Activated CD8-positive, alpha-beta memory T cell treated with anti-CD3 and anti-CD28 coated beads, Interleukin-2, amount 10 ng/mL, durations not matched to agents 7 days and 5 days (primary cell): ENCODE measurements at regions not wholly inside any gene's neighbourhood (a gene's known extent, or its start where the extent isn't known, plus 50 kb on each side); places are given as distances from the start of the nearest gene placed in this dataset.

Source experiments
- ATAC-seq: fragments of 150-1000 bp; cut with Tn5 transposase; one replicate; pipeline ENCODE4 v1.10.0; 2021; ENCODE audit warnings: moderate library complexity
- CTCF ChIA-PET: fragments of 350-600 bp; sonication (Branson Sonifier 250); formaldehyde crosslinking; loops from one replicate; lab custom pipeline; 2021; ENCODE audit warnings: antibody characterized with exemption; lab: Charles Lee
- DNase-seq: peaks from one replicate; pipeline ENCODE4 v3.0.0-alpha.2; 2020
- H3K27ac Mint-ChIP-seq: one replicate; pipeline ENCODE4 v1.8.0; 2021; ENCODE audit warnings: mild to moderate bottlenecking, mixed read lengths
- H3K27me3 Mint-ChIP-seq: one replicate; pipeline ENCODE4 v1.8.0; 2021; ENCODE audit warnings: mixed read lengths
- H3K36me3 Mint-ChIP-seq: one replicate; pipeline ENCODE4 v1.8.0; 2021; ENCODE audit warnings: mild to moderate bottlenecking, mixed read lengths
- H3K4me1 Mint-ChIP-seq: one replicate; pipeline ENCODE4 v1.8.0; 2021; ENCODE audit warnings: mixed read lengths
- H3K4me3 Mint-ChIP-seq: one replicate; pipeline ENCODE4 v1.8.0; 2021; ENCODE audit warnings: mild to moderate bottlenecking, moderate library complexity, mixed read lengths
- H3K9me3 Mint-ChIP-seq: one replicate; pipeline ENCODE4 v1.8.0; 2022; ENCODE audit warnings: low read depth, mixed read lengths

GRCh38 chr4:180741703-180742102 lies 1501.5 kb upstream of the TENM3 start:
- ATAC-seq (no peak), DNase-seq (no peak)
- H3K36me3 Mint-ChIP-seq: no peaks in the 10 kb centered on the region
- no peaks in the 10 kb centered on the region for H3K9me3 Mint-ChIP-seq
- H3K4me1 Mint-ChIP-seq: no peaks in the 10 kb centered on the region
- no peak overlapping the region for H3K27ac Mint-ChIP-seq
- H3K4me3 Mint-ChIP-seq: no peak overlapping the region
- CTCF ChIA-PET: no interaction called here
- H3K27me3 Mint-ChIP-seq: no peaks in the 10 kb centered on the region

- no peaks in the 10 kb centered on the region for H3K27me3 Mint-ChIP-seq
- no peak for ATAC-seq
- no peaks in the 10 kb centered on the region for H3K9me3 Mint-ChIP-seq
- H3K4me1 Mint-ChIP-seq: no peaks in the 10 kb centered on the region
- CTCF ChIA-PET: no interaction called here
- H3K27ac Mint-ChIP-seq: no peak overlapping the region
- H3K4me3 Mint-ChIP-seq: no peak overlapping the region
- H3K36me3 Mint-ChIP-seq: no peaks in the 10 kb centered on the region
- no peak for DNase-seq
These were observed 1498.2 kb upstream of the TENM3 start for GRCh38 chr4:180745019-180745418.

- DNase-seq (no peak), ATAC-seq (no peak)
- peaks cover 4% of the 10 kb centered on the region for H3K9me3 Mint-ChIP-seq
- H3K27ac Mint-ChIP-seq: no peak overlapping the region
- CTCF ChIA-PET: no interaction called here
- H3K4me1 Mint-ChIP-seq: no peaks in the 10 kb centered on the region
- H3K4me3 Mint-ChIP-seq: no peak overlapping the region
- H3K36me3 Mint-ChIP-seq: no peaks in the 10 kb centered on the region
- no peaks in the 10 kb centered on the region for H3K27me3 Mint-ChIP-seq
These were observed 1492.2 kb upstream of the TENM3 start for GRCh38 chr4:180751009-180751408.

GRCh38 chr4:180757927-180758326 lies 1485.3 kb upstream of the TENM3 start:
- ATAC-seq (no peak), DNase-seq (no peak)
- H3K27ac Mint-ChIP-seq: no peak overlapping the region
- CTCF ChIA-PET: no interaction called here
- H3K4me3 Mint-ChIP-seq: no peak overlapping the region
- no peaks in the 10 kb centered on the region for H3K36me3 Mint-ChIP-seq
- no peaks in the 10 kb centered on the region for H3K27me3 Mint-ChIP-seq
- H3K4me1 Mint-ChIP-seq: no peaks in the 10 kb centered on the region
- peaks cover 7% of the 10 kb centered on the region for H3K9me3 Mint-ChIP-seq

- Mint-ChIP-seq H3K9me3 (peaks cover 3% of the 10 kb centered on the region), H3K27ac (no peak overlapping the region), H3K4me1 (no peaks in the 10 kb centered on the region), H3K36me3 (no peaks in the 10 kb centered on the region), H3K27me3 (no peaks in the 10 kb centered on the region), H3K4me3 (no peak overlapping the region)
- DNase-seq (no peak), ATAC-seq (no peak)
- CTCF ChIA-PET: no interaction called here
These were observed 1477.2 kb upstream of the TENM3 start for GRCh38 chr4:180766045-180766444.

- DNase-seq (no peak), ATAC-seq (no peak)
- Mint-ChIP-seq H3K4me3 (no peak overlapping the region), H3K27me3 (no peaks in the 10 kb centered on the region), H3K9me3 (no peaks in the 10 kb centered on the region), H3K27ac (no peak overlapping the region), H3K36me3 (no peaks in the 10 kb centered on the region), H3K4me1 (no peaks in the 10 kb centered on the region)
- CTCF ChIA-PET: no interaction called here
These were observed 1476.1 kb upstream of the TENM3 start for GRCh38 chr4:180766944-180767729.

- H3K4me1 Mint-ChIP-seq: no peaks in the 10 kb centered on the region
- CTCF ChIA-PET: no interaction called here
- ATAC-seq (no peak), DNase-seq (no peak)
- no peaks in the 10 kb centered on the region for H3K27me3 Mint-ChIP-seq
- H3K36me3 Mint-ChIP-seq: no peaks in the 10 kb centered on the region
- no peak overlapping the region for H3K27ac Mint-ChIP-seq
- no peaks in the 10 kb centered on the region for H3K9me3 Mint-ChIP-seq
- no peak overlapping the region for H3K4me3 Mint-ChIP-seq
These were observed 1474.6 kb upstream of the TENM3 start for GRCh38 chr4:180768610-180769009.

GRCh38 chr4:180769791-180770190 lies 1473.4 kb upstream of the TENM3 start:
- Mint-ChIP-seq H3K4me1 (no peaks in the 10 kb centered on the region), H3K4me3 (no peak overlapping the region), H3K9me3 (no peaks in the 10 kb centered on the region), H3K27me3 (no peaks in the 10 kb centered on the region), H3K36me3 (no peaks in the 10 kb centered on the region), H3K27ac (no peak overlapping the region)
- CTCF ChIA-PET: no interaction called here
- no peak for DNase-seq
- no peak for ATAC-seq

- ATAC-seq (no peak), DNase-seq (no peak)
- Mint-ChIP-seq H3K4me3 (no peak overlapping the region), H3K9me3 (no peaks in the 10 kb centered on the region), H3K4me1 (no peaks in the 10 kb centered on the region), H3K27ac (no peak overlapping the region), H3K27me3 (no peaks in the 10 kb centered on the region), H3K36me3 (no peaks in the 10 kb centered on the region)
- CTCF ChIA-PET: no interaction called here
These were observed 1472.9 kb upstream of the TENM3 start for GRCh38 chr4:180770265-180770664.

GRCh38 chr4:180784940-180785339 lies 1458.3 kb upstream of the TENM3 start:
- Mint-ChIP-seq H3K27me3 (no peaks in the 10 kb centered on the region), H3K4me1 (no peaks in the 10 kb centered on the region), H3K4me3 (no peak overlapping the region), H3K27ac (no peak overlapping the region), H3K9me3 (no peaks in the 10 kb centered on the region), H3K36me3 (no peaks in the 10 kb centered on the region)
- DNase-seq: no peak
- CTCF ChIA-PET: no interaction called here
- no peak for ATAC-seq

GRCh38 chr4:180788729-180789128 lies 1454.5 kb upstream of the TENM3 start:
- Mint-ChIP-seq H3K9me3 (no peaks in the 10 kb centered on the region), H3K27ac (no peak overlapping the region), H3K27me3 (no peaks in the 10 kb centered on the region), H3K36me3 (no peaks in the 10 kb centered on the region), H3K4me3 (no peak overlapping the region), H3K4me1 (no peaks in the 10 kb centered on the region)
- CTCF ChIA-PET: no interaction called here
- ATAC-seq (no peak), DNase-seq (no peak)

- ATAC-seq (no peak), DNase-seq (no peak)
- Mint-ChIP-seq H3K9me3 (no peaks in the 10 kb centered on the region), H3K36me3 (no peaks in the 10 kb centered on the region), H3K27me3 (no peaks in the 10 kb centered on the region), H3K4me3 (no peak overlapping the region), H3K4me1 (no peaks in the 10 kb centered on the region), H3K27ac (no peak overlapping the region)
- CTCF ChIA-PET: no interaction called here
These were observed 1453.3 kb upstream of the TENM3 start for GRCh38 chr4:180789929-180790328.

- ATAC-seq (no peak), DNase-seq (no peak)
- Mint-ChIP-seq H3K36me3 (no peaks in the 10 kb centered on the region), H3K4me1 (no peaks in the 10 kb centered on the region), H3K9me3 (no peaks in the 10 kb centered on the region), H3K4me3 (no peak overlapping the region), H3K27ac (no peak overlapping the region), H3K27me3 (no peaks in the 10 kb centered on the region)
- CTCF ChIA-PET: no interaction called here
These were observed 1452.7 kb upstream of the TENM3 start for GRCh38 chr4:180790471-180790870.

GRCh38 chr4:180792541-180792940 lies 1450.7 kb upstream of the TENM3 start:
- Mint-ChIP-seq H3K27me3 (no peaks in the 10 kb centered on the region), H3K27ac (no peak overlapping the region), H3K9me3 (no peaks in the 10 kb centered on the region), H3K4me3 (no peak overlapping the region), H3K36me3 (no peaks in the 10 kb centered on the region), H3K4me1 (no peaks in the 10 kb centered on the region)
- DNase-seq (no peak), ATAC-seq (no peak)
- CTCF ChIA-PET: no interaction called here

GRCh38 chr4:180794333-180794732 lies 1448.9 kb upstream of the TENM3 start:
- Mint-ChIP-seq H3K27ac (no peak overlapping the region), H3K4me3 (no peak overlapping the region), H3K4me1 (no peaks in the 10 kb centered on the region), H3K36me3 (no peaks in the 10 kb centered on the region), H3K27me3 (no peaks in the 10 kb centered on the region), H3K9me3 (no peaks in the 10 kb centered on the region)
- ATAC-seq (no peak), DNase-seq (no peak)
- CTCF ChIA-PET: no interaction called here
